ENCODE measurements at regions not wholly inside any gene's neighbourhood (a gene's known extent, or its start where the extent isn't known, plus 50 kb on each side); places are given as distances from the start of the nearest gene placed in this dataset.

DNA sequence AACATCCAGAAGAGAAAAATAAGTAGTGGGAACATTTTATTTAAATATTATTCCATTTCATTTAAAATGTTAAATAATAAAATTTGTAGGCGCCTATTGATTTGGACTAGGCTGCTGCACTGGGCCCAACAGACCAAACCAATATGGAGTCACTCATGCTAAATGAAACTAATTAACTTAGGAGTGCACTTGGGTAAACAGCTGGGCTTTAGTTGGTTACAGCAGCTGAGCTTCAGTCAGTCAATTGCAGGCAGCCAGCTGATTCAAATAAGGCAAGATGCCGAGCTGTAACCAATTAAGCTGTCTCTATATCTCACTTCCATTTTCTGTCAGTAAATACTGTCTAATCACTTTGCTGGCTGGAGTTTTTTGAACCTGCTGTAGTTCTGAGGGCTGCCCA is 102.1 kb upstream of the WDR11 start (continued):
- no peak for TF ChIP-seq GATAD2B (conservative IDR thresholded peaks at IDR 0.05; ENCODE audit: low read depth)
- no peak for TF ChIP-seq KAT2A (conservative IDR thresholded peaks at IDR 0.05; ENCODE audit: control insufficient read depth, low read depth, low read length)

DNA sequence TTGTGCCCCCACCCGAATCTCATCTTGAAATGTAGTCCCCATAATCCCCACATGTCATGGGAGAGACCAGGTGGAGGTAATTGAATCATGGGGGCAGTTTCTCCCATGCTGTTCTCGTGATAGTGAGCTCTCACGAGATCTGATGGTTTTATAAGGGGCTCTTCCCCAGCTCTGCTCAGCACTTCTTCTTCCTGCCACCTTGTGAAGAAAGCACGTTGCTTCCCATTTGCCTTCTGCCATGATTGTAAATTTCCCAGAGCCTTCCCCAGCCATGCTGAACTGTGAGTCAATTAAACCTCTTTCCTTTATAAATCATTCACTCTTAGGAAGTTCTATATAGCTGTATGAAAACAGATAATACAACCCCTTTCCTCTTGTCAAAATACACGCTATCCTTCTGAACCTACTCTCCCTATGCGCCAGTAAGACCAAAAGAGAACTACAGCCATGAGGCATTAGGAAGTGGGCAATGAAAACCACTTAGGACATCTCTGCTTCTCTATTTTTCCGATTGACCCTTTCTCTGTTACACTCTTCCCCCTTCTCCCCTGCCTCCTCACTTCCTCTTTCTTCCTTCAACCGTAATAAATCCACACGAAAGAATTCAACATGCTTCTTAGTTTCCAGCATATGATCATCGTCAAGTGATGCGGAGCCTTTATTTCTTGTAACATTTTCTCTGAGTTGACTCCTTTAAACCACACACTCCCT is 101.2 kb upstream of the WDR11 start:
- no peaks in the 10 kb centered on the region for H3K9me3 ChIP-seq (replicated peaks; ENCODE audit: control insufficient read depth, insufficient read depth, low read length)
- no peak; the same call in 2 of the 3 replicates for ATAC-seq
- no peaks in the 10 kb centered on the region for H4K20me1 ChIP-seq (ENCODE audit: control insufficient read depth, insufficient read depth)
- WGBS (ENCODE audit: insufficient coverage, insufficient replicate concordance, low lambda C conversion rate, missing lambda C conversion rate), result 5% methylated on average over 11 of the region's 11 CpGs
- DNase-seq (ENCODE audit: low read depth, low spot score), result peak; percentile 3
- H2AFZ ChIP-seq (ENCODE audit: control insufficient read depth, low read depth, low read length), result no peak overlapping the region
- no peak for FAIRE-seq
- SMC1A ChIA-PET (ENCODE audit: uncharacterized antibody, unreplicated experiment), result no interaction called here
- H3K4me1 ChIP-seq (ENCODE audit: control insufficient read depth, insufficient read depth, low read length), result no peaks in the 10 kb centered on the region
- no peaks in the 10 kb centered on the region for H3K36me3 ChIP-seq (ENCODE audit: control insufficient read depth in 2 of 2, insufficient read depth in 2 of 2, low read length in 1 of 2)
- no peak overlapping the region for H3K4me2 ChIP-seq (ENCODE audit: control insufficient read depth, insufficient read depth)
- H3K79me2 ChIP-seq (ENCODE audit: control insufficient read depth, insufficient read depth, low read length), result no peaks in the 10 kb centered on the region
- H3K4me3 ChIP-seq, result no peak overlapping the region
- H3K27me3 ChIP-seq (replicated peaks in 1 of 2; ENCODE audit: control insufficient read depth in 2 of 2, insufficient read depth in 2 of 2, low read length in 1 of 2), result no peaks in the 10 kb centered on the region; a peak in 1 of 4 replicates
- no peak overlapping the region for H3K27ac ChIP-seq (ENCODE audit: control insufficient read depth, insufficient read depth)
- POLR2A ChIA-PET, result no interaction called here
- intact Hi-C loops (cut with micrococcal nuclease; ENCODE audit: unreplicated experiment) (no loop called here), in situ Hi-C loops (cut with MboI) (no loop called here)
- TF ChIP-seq SPI1 (IDR thresholded peaks at IDR 0.05; ENCODE audit: borderline replicate concordance, insufficient read depth, low read depth, low read length), result peak; percentile 78; the same call in 1 of the 2 replicates
- TF ChIP-seq CEBPB (IDR thresholded peaks at IDR 0.05; ENCODE audit: borderline replicate concordance in 1 of 2, low read depth in 2 of 2, low read length in 2 of 2), result no peak
- no peak overlapping the region for H3K9ac ChIP-seq (ENCODE audit: control insufficient read depth, insufficient read depth, low read length)
- RAD21 ChIA-PET (ENCODE audit: unreplicated experiment), result no interaction called here
- BruUV-seq (replicated peaks), result no TSS peak
- CTCF ChIA-PET, result no interaction called here

- SMC1A ChIA-PET (ENCODE audit: uncharacterized antibody, unreplicated experiment), result no interaction called here
- Histone ChIP-seq H2AFZ (ENCODE audit: control insufficient read depth, low read depth, low read length) (no peak overlapping the region), H3K27me3 (replicated peaks in 1 of 2; ENCODE audit: control insufficient read depth in 2 of 2, insufficient read depth in 2 of 2, low read length in 1 of 2) (no peaks in the 10 kb centered on the region; a peak in 1 of 4 replicates), H3K36me3 (ENCODE audit: control insufficient read depth in 2 of 2, insufficient read depth in 2 of 2, low read length in 1 of 2) (no peaks in the 10 kb centered on the region), H3K79me2 (ENCODE audit: control insufficient read depth, insufficient read depth, low read length) (no peaks in the 10 kb centered on the region), H3K4me3 (no peak overlapping the region), H3K27ac (ENCODE audit: control insufficient read depth, insufficient read depth) (no peak overlapping the region), H3K9me3 (replicated peaks; ENCODE audit: control insufficient read depth, insufficient read depth, low read length) (no peaks in the 10 kb centered on the region), H3K4me2 (ENCODE audit: control insufficient read depth, insufficient read depth) (no peak overlapping the region), H3K9ac (ENCODE audit: control insufficient read depth, insufficient read depth, low read length) (no peak overlapping the region), H3K4me1 (ENCODE audit: control insufficient read depth, insufficient read depth, low read length) (no peaks in the 10 kb centered on the region), H4K20me1 (ENCODE audit: control insufficient read depth, insufficient read depth) (no peaks in the 10 kb centered on the region)
- POLR2A ChIA-PET, result no interaction called here
- CTCF ChIA-PET, result no interaction called here
- in situ Hi-C loops (cut with MboI) (no loop called here), intact Hi-C loops (cut with micrococcal nuclease; ENCODE audit: unreplicated experiment) (no loop called here)
- FAIRE-seq (no peak), DNase-seq (ENCODE audit: low read depth, low spot score) (no peak), ATAC-seq (no peak)
- TF ChIP-seq EED (IDR thresholded peaks at IDR 0.05; ENCODE audit: low read depth) (no peak), STAT1 (conservative IDR thresholded peaks at IDR 0.05) (no peak)
- no TSS peak for BruUV-seq (replicated peaks)
- RAD21 ChIA-PET (ENCODE audit: unreplicated experiment), result no interaction called here
Measured at GRCh38 chr10:120755771-120756170, 95.4 kb upstream of the WDR11 start.

Measured in GM12878 (cell line).